ENCODE measurements at regions not wholly inside any gene's neighbourhood (a gene's known extent, or its start where the extent isn't known, plus 50 kb on each side); places are given as distances from the start of the nearest gene placed in this dataset.

GRCh38 chr9:26266146-26266793 is 588.0 kb upstream of the TUSC1 start:
- Histone ChIP-seq H3K4me3 (ENCODE audit: low read length in 2 of 2) (no peak overlapping the region), H4K91ac (ENCODE audit: low read depth, low read length, poor library complexity) (no peak overlapping the region), H4K8ac (ENCODE audit: low read depth, low read length) (no peak overlapping the region), H3K79me1 (ENCODE audit: low read depth, low read length) (no peaks in the 10 kb centered on the region), H2BK15ac (ENCODE audit: low read length) (no peak overlapping the region), H2AFZ (ENCODE audit: low read length) (no peak overlapping the region), H3K4ac (ENCODE audit: low read length) (no peak overlapping the region), H3K4me1 (ENCODE audit: control insufficient read depth in 2 of 2, insufficient read depth in 1 of 2, low read depth in 1 of 2, low read length in 2 of 2) (no peaks in the 10 kb centered on the region), H3K27ac (replicated peaks; ENCODE audit: low read length) (no peak overlapping the region), H3K4me2 (ENCODE audit: insufficient read depth, low read length, poor library complexity, severe bottlenecking) (no peak overlapping the region), H3K18ac (ENCODE audit: low read length) (no peak overlapping the region), H3K27me3 (ENCODE audit: control insufficient read depth in 3 of 3, insufficient read depth in 3 of 3, low read depth in 1 of 3, low read length in 3 of 3) (no peaks in the 10 kb centered on the region), H3K36me3 (replicated peaks in 1 of 2; ENCODE audit: control insufficient read depth in 2 of 2, insufficient read depth in 2 of 2, low read length in 2 of 2) (no peaks in the 10 kb centered on the region), H3K23ac (ENCODE audit: low read depth, low read length, poor library complexity) (no peak overlapping the region), H2BK120ac (ENCODE audit: low read depth, low read length) (no peak overlapping the region), H3K9ac (ENCODE audit: low read depth, low read length, poor library complexity) (no peak overlapping the region), H3K14ac (ENCODE audit: low read length) (no peak overlapping the region), H3K9me3 (replicated peaks in 1 of 2; ENCODE audit: control insufficient read depth in 2 of 2, insufficient read depth in 1 of 2, low read depth in 1 of 2, low read length in 2 of 2) (no peaks in the 10 kb centered on the region), H2BK5ac (ENCODE audit: low read length) (no peak overlapping the region), H2BK12ac (ENCODE audit: low read length) (no peak overlapping the region), H2AK5ac (ENCODE audit: low read depth, low read length) (no peak overlapping the region)
- WGBS, 2 donors (ENCODE audit: extremely low coverage in 2 of 2, insufficient read length in 2 of 2, insufficient replicate concordance in 1 of 2), result no CpG with 5 or more reads among the region's 2 CpGs
- no peak for DNase-seq (ENCODE audit: low spot score)

DNA sequence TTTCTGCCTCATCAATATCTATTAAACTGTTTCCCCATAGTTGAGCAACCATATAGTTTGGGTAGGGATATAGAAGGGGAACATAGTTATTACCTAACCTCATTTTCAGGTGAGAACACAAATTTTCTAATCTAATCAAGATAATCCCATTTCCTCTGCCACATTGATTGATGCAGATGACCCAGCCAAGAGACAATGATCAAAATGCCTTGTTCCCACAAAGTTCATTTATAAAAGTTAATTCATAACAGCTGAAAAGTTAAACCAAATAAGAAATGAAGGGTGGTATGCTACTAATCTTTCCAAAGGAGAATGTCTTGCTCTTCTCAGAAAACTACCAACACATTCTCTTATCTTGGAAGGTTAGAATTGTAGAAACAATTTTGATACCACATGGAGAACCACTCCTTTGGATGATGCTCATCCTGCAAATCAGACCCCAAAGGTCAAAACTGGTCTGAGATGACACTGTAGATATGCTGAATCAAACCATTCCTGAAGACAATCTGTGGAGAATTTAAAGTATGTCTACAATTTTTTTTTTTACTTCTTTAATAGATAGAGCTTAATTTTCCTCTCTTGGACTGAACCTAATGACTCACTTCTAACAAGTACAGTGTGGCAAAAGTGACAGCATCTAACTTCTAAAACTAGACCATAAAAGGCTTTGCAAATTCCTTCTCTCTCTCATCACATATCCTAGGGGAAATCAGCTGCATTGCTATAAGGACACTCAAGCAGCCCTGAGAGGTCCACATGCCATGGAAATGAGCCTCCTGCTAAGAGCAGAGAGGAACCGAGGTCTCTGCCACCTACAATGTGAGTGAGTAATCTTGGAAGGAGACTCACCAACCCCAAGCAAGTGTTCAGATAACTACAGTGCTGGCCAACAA is 586.7 kb upstream of the TUSC1 start:
- Histone ChIP-seq H4K91ac (ENCODE audit: low read depth, low read length, poor library complexity) (no peak overlapping the region), H3K4me1 (ENCODE audit: control insufficient read depth in 2 of 2, insufficient read depth in 1 of 2, low read depth in 1 of 2, low read length in 2 of 2) (no peaks in the 10 kb centered on the region), H2AFZ (ENCODE audit: low read length) (no peak overlapping the region), H2BK12ac (ENCODE audit: low read length) (no peak overlapping the region), H3K27ac (replicated peaks; ENCODE audit: low read length) (no peak overlapping the region), H3K79me1 (ENCODE audit: low read depth, low read length) (no peaks in the 10 kb centered on the region), H3K9ac (ENCODE audit: low read depth, low read length, poor library complexity) (no peak overlapping the region), H3K14ac (ENCODE audit: low read length) (no peak overlapping the region), H3K36me3 (replicated peaks in 1 of 2; ENCODE audit: control insufficient read depth in 2 of 2, insufficient read depth in 2 of 2, low read length in 2 of 2) (no peaks in the 10 kb centered on the region), H2BK5ac (ENCODE audit: low read length) (no peak overlapping the region), H2BK15ac (ENCODE audit: low read length) (no peak overlapping the region), H4K8ac (ENCODE audit: low read depth, low read length) (no peak overlapping the region), H3K4me3 (ENCODE audit: low read length in 2 of 2) (no peak overlapping the region), H3K18ac (ENCODE audit: low read length) (no peak overlapping the region), H2AK5ac (ENCODE audit: low read depth, low read length) (no peak overlapping the region), H3K4me2 (ENCODE audit: insufficient read depth, low read length, poor library complexity, severe bottlenecking) (no peak overlapping the region), H3K27me3 (ENCODE audit: control insufficient read depth in 3 of 3, insufficient read depth in 3 of 3, low read depth in 1 of 3, low read length in 3 of 3) (no peaks in the 10 kb centered on the region), H3K9me3 (replicated peaks in 1 of 2; ENCODE audit: control insufficient read depth in 2 of 2, insufficient read depth in 1 of 2, low read depth in 1 of 2, low read length in 2 of 2) (no peaks in the 10 kb centered on the region), H3K23ac (ENCODE audit: low read depth, low read length, poor library complexity) (no peak overlapping the region), H3K4ac (ENCODE audit: low read length) (no peak overlapping the region), H2BK120ac (ENCODE audit: low read depth, low read length) (no peak overlapping the region)
- no CpG with 5 or more reads among the region's 1 CpG for WGBS, 2 donors (ENCODE audit: extremely low coverage in 2 of 2, insufficient read length in 2 of 2, insufficient replicate concordance in 1 of 2)
- no peak for DNase-seq (ENCODE audit: low spot score)

DNA sequence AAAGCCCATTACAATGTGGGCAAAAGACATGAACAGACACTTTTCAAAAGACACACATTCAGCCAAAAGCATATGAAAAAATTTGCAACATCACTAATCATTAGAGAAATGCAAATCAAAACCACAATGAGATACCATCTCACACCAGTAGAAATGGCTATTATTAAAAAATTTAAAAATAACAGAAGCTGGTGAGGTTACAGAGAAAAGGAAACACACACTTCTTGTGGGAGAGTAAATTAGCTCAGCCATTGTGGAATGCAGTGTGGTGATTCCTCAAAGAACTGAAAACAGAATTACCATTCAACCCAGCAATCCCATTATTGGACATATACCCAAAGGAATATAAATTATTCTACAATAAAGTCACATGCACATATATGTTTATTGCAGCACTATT is 585.2 kb upstream of the TUSC1 start:
- DNase-seq (ENCODE audit: low spot score), result no peak
- Histone ChIP-seq H3K4me3 (ENCODE audit: low read length in 2 of 2) (no peak overlapping the region), H2BK15ac (ENCODE audit: low read length) (no peak overlapping the region), H4K8ac (ENCODE audit: low read depth, low read length) (no peak overlapping the region), H3K36me3 (replicated peaks in 1 of 2; ENCODE audit: control insufficient read depth in 2 of 2, insufficient read depth in 2 of 2, low read length in 2 of 2) (no peaks in the 10 kb centered on the region), H2AK5ac (ENCODE audit: low read depth, low read length) (no peak overlapping the region), H2BK120ac (ENCODE audit: low read depth, low read length) (no peak overlapping the region), H2BK5ac (ENCODE audit: low read length) (no peak overlapping the region), H2AFZ (ENCODE audit: low read length) (no peak overlapping the region), H3K14ac (ENCODE audit: low read length) (no peak overlapping the region), H2BK12ac (ENCODE audit: low read length) (no peak overlapping the region), H3K4ac (ENCODE audit: low read length) (no peak overlapping the region), H3K4me2 (ENCODE audit: insufficient read depth, low read length, poor library complexity, severe bottlenecking) (no peak overlapping the region), H3K9me3 (replicated peaks in 1 of 2; ENCODE audit: control insufficient read depth in 2 of 2, insufficient read depth in 1 of 2, low read depth in 1 of 2, low read length in 2 of 2) (no peaks in the 10 kb centered on the region), H3K27ac (replicated peaks; ENCODE audit: low read length) (no peak overlapping the region), H3K27me3 (ENCODE audit: control insufficient read depth in 3 of 3, insufficient read depth in 3 of 3, low read depth in 1 of 3, low read length in 3 of 3) (no peaks in the 10 kb centered on the region), H3K4me1 (ENCODE audit: control insufficient read depth in 2 of 2, insufficient read depth in 1 of 2, low read depth in 1 of 2, low read length in 2 of 2) (no peaks in the 10 kb centered on the region), H3K9ac (ENCODE audit: low read depth, low read length, poor library complexity) (no peak overlapping the region), H3K23ac (ENCODE audit: low read depth, low read length, poor library complexity) (no peak overlapping the region), H4K91ac (ENCODE audit: low read depth, low read length, poor library complexity) (no peak overlapping the region), H3K79me1 (ENCODE audit: low read depth, low read length) (no peaks in the 10 kb centered on the region), H3K18ac (ENCODE audit: low read length) (no peak overlapping the region)

DNA sequence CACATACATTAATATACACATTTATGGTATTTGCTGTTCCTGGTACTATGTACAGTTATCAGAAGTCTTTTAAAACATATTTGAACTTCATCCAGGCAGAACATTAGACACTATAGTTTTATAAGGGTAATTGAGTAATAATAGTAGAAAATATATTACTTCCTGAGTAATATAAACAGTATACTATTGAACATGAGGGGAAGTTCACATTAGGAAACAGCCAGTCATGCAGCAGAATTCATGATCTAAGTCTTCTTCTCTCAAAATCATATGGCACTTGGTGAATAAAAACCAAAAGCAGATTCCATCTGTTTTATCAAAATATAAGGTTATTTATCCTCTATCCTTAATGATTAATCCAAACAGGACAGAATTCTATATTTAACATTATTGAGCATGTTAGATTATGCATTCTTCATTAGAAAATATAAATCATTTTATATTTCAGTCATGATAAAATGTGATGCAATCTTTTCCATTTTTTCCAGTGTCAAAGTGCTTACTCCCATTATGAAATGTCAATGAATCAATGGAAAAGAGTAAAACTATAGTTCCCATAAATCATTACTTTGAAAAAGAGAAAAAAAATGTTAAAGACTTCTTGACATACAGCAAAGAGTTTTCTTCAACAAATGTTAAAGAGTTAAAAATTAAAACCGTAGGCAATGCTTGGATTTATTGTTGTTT is 584.3 kb upstream of the TUSC1 start:
- no peak overlapping the region for H3K9ac ChIP-seq (ENCODE audit: low read depth, low read length, poor library complexity)
- H2BK5ac ChIP-seq (ENCODE audit: low read length), result no peak overlapping the region
- no peak overlapping the region for H2BK12ac ChIP-seq (ENCODE audit: low read length)
- H3K4ac ChIP-seq (ENCODE audit: low read length), result no peak overlapping the region
- H3K4me2 ChIP-seq (ENCODE audit: insufficient read depth, low read length, poor library complexity, severe bottlenecking), result no peak overlapping the region
- DNase-seq (ENCODE audit: low spot score), result no peak
- H3K79me1 ChIP-seq (ENCODE audit: low read depth, low read length), result no peaks in the 10 kb centered on the region
- no peak overlapping the region for H2AK5ac ChIP-seq (ENCODE audit: low read depth, low read length)
- no peak overlapping the region for H3K4me3 ChIP-seq (ENCODE audit: low read length in 2 of 2)
- WGBS, 2 donors (ENCODE audit: extremely low coverage in 2 of 2, insufficient read length in 2 of 2, insufficient replicate concordance in 1 of 2), result no CpG with 5 or more reads among the region's 1 CpG
- H2AFZ ChIP-seq (ENCODE audit: low read length), result no peak overlapping the region
- no peak overlapping the region for H3K27ac ChIP-seq (replicated peaks; ENCODE audit: low read length)
- H2BK120ac ChIP-seq (ENCODE audit: low read depth, low read length), result no peak overlapping the region
- no peaks in the 10 kb centered on the region for H3K4me1 ChIP-seq (ENCODE audit: control insufficient read depth in 2 of 2, insufficient read depth in 1 of 2, low read depth in 1 of 2, low read length in 2 of 2)
- H3K27me3 ChIP-seq (ENCODE audit: control insufficient read depth in 3 of 3, insufficient read depth in 3 of 3, low read depth in 1 of 3, low read length in 3 of 3), result no peaks in the 10 kb centered on the region
- no peak overlapping the region for H4K91ac ChIP-seq (ENCODE audit: low read depth, low read length, poor library complexity)
- no peak overlapping the region for H3K14ac ChIP-seq (ENCODE audit: low read length)
- no peaks in the 10 kb centered on the region for H3K9me3 ChIP-seq (replicated peaks in 1 of 2; ENCODE audit: control insufficient read depth in 2 of 2, insufficient read depth in 1 of 2, low read depth in 1 of 2, low read length in 2 of 2)
- no peaks in the 10 kb centered on the region for H3K36me3 ChIP-seq (replicated peaks in 1 of 2; ENCODE audit: control insufficient read depth in 2 of 2, insufficient read depth in 2 of 2, low read length in 2 of 2)
- no peak overlapping the region for H4K8ac ChIP-seq (ENCODE audit: low read depth, low read length)
- H3K23ac ChIP-seq (ENCODE audit: low read depth, low read length, poor library complexity), result no peak overlapping the region
- H3K18ac ChIP-seq (ENCODE audit: low read length), result no peak overlapping the region
- no peak overlapping the region for H2BK15ac ChIP-seq (ENCODE audit: low read length)

Data from neuronal stem cell (in vitro differentiated cells).